IMR-90 (cell line): ENCODE measurements at regions not wholly inside any gene's neighbourhood (a gene's known extent, or its start where the extent isn't known, plus 50 kb on each side); places are given as distances from the start of the nearest gene placed in this dataset.
A peak's percentile ranks its signal among the peaks of the same experiment; 100 is the strongest.

Experiments
- ATAC-seq: fragments of 200-7000 bp; cut with Tn5 transposase; 2 replicates; pipeline ENCODE4 v1.9.1; 2020; ENCODE audit warnings: low read depth, mild to moderate bottlenecking, moderate library complexity
- BruUV-seq: library from RNA; stranded (reverse); fragments of 400-500 nt; replicated peaks from 2 replicates; lab custom pipeline; 2021; lab: Mats Ljungman, UMichigan
- CTCF ChIA-PET: fragments of 300-600 bp; formaldehyde crosslinking; extraction: SDS; loops from one replicate; lab custom pipeline; 2021; ENCODE audit warnings: antibody characterized with exemption; lab: Yijun Ruan, JAX
- POLR2A ChIA-PET: fragments of 300-600 bp; sonication (Branson Sonifier 250); formaldehyde crosslinking; loops from one replicate; lab custom pipeline; 2022; ENCODE audit warnings: antibody characterized with exemption; ENCODE audit not compliant: unreplicated experiment; lab: Charles Lee
- DNase-seq: peaks from one replicate; pipeline ENCODE4 v3.0.0; 2013
- H2AFZ ChIP-seq: replicated peaks from 2 replicates; pipeline ENCODE3; 2013; ENCODE audit warnings: low read length, mild to moderate bottlenecking; ENCODE audit not compliant: poor library complexity
- H2AK5ac ChIP-seq: 2 replicates; pipeline ENCODE4 v1.6.1; 2013; ENCODE audit warnings: low read depth, low read length, inconsistent platforms
- H2AK9ac ChIP-seq: replicated peaks from 2 replicates; pipeline ENCODE3; 2013; ENCODE audit warnings: mild to moderate bottlenecking, low read depth, low read length, moderate library complexity; ENCODE audit not compliant: poor library complexity
- H2BK120ac ChIP-seq: 2 replicates; pipeline ENCODE4 v1.6.1; 2013; ENCODE audit warnings: low read depth, low read length, inconsistent platforms
- H2BK15ac ChIP-seq: 3 replicates; pipeline ENCODE4 v1.6.1; 2013; ENCODE audit warnings: low read depth, low read length, inconsistent platforms
- H2BK20ac ChIP-seq: 2 replicates; pipeline ENCODE4 v1.6.1; 2013; ENCODE audit warnings: low read depth, mild to moderate bottlenecking, inconsistent platforms, low read length, moderate library complexity
- H2BK5ac ChIP-seq: 2 replicates; pipeline ENCODE4 v1.6.1; 2013; ENCODE audit warnings: mild to moderate bottlenecking, low read depth, low read length, inconsistent platforms; ENCODE audit not compliant: poor library complexity, severe bottlenecking
- H3K14ac ChIP-seq: replicated peaks from 2 replicates; pipeline ENCODE4 v1.6.1; 2013; ENCODE audit warnings: low read depth, low read length, inconsistent platforms
- H3K18ac ChIP-seq: 2 replicates; pipeline ENCODE4 v1.6.1; 2013; ENCODE audit warnings: low read depth, low read length, control low read depth
- H3K23ac ChIP-seq: 2 replicates; pipeline ENCODE4 v1.6.1; 2013; ENCODE audit warnings: low read depth, low read length, inconsistent platforms
- H3K27ac ChIP-seq: 2 replicates; pipeline ENCODE4 v1.5.1; 2013; ENCODE audit warnings: mild to moderate bottlenecking, control low read depth, low read length; ENCODE audit not compliant: insufficient read depth
- H3K27me3 ChIP-seq: 2 replicates; pipeline ENCODE4 v1.6.1; 2013; ENCODE audit warnings: low read length; ENCODE audit not compliant: control insufficient read depth, insufficient read depth
- H3K36me3 ChIP-seq: 2 replicates; pipeline ENCODE4 v1.6.1; 2013; ENCODE audit warnings: low read length, mixed read lengths; ENCODE audit not compliant: control insufficient read depth, insufficient read depth
- H3K4ac ChIP-seq: 2 replicates; pipeline ENCODE4 v1.6.1; 2013; ENCODE audit warnings: low read depth, low read length, inconsistent platforms
- H3K4me1 ChIP-seq: 2 replicates; pipeline ENCODE4 v1.6.1; 2013; ENCODE audit warnings: low read length, mixed read lengths; ENCODE audit not compliant: control insufficient read depth, insufficient read depth
- H3K4me2 ChIP-seq: 2 replicates; pipeline ENCODE4 v1.6.1; 2013; ENCODE audit warnings: low read depth, mild to moderate bottlenecking, control low read depth, low read length, moderate library complexity
- H3K4me3 ChIP-seq: 2 replicates; pipeline ENCODE4 v1.5.1; 2013; ENCODE audit warnings: low read depth, mild to moderate bottlenecking, control low read depth, low read length, moderate library complexity; ENCODE audit not compliant: insufficient read depth
- H3K56ac ChIP-seq: 2 replicates; pipeline ENCODE4 v1.6.1; 2013; ENCODE audit warnings: low read length, inconsistent platforms; ENCODE audit not compliant: insufficient read depth; ENCODE audit errors: extremely low read depth
- H3K79me1 ChIP-seq, 2 experiments: 2 replicates each; pipeline ENCODE4 v1.6.1; 2013; ENCODE audit warnings: low read length in 2 of 2, inconsistent platforms in 1 of 2, low read depth in 1 of 2
- H3K9ac ChIP-seq: 2 replicates; pipeline ENCODE4 v1.6.1; 2013; ENCODE audit warnings: low read depth, low read length, control low read depth
- H3K9me1 ChIP-seq: 2 replicates; pipeline ENCODE4 v1.6.1; 2013; ENCODE audit warnings: low read length, inconsistent platforms; ENCODE audit not compliant: insufficient read depth
- H3K9me3 ChIP-seq: 2 replicates; pipeline ENCODE4 v1.6.1; 2013; ENCODE audit warnings: low read length; ENCODE audit not compliant: control insufficient read depth, insufficient read depth
- H4K20me1 ChIP-seq: 2 replicates; pipeline ENCODE4 v1.6.1; 2013; ENCODE audit warnings: low read length, inconsistent platforms; ENCODE audit not compliant: insufficient read depth
- H4K5ac ChIP-seq: 2 replicates; pipeline ENCODE4 v1.6.1; 2013; ENCODE audit warnings: mild to moderate bottlenecking, low read depth, low read length, control low read depth
- H4K8ac ChIP-seq, 2 experiments: 2 replicates each; pipeline ENCODE4 v1.6.1; 2013; ENCODE audit warnings: low read depth in 2 of 2, low read length in 2 of 2, control low read depth in 1 of 2, inconsistent platforms in 1 of 2
- H4K91ac ChIP-seq: 2 replicates; pipeline ENCODE4 v1.6.1; 2013; ENCODE audit warnings: low read depth, low read length, inconsistent platforms; ENCODE audit not compliant: insufficient read depth
- BHLHE40 ChIP-seq: fragments of 150-350 bp; IDR thresholded peaks from 2 replicates; pipeline ENCODE4 v1.6.1; 2016; ENCODE audit warnings: mild to moderate bottlenecking, low read depth, low read length
- CEBPB ChIP-seq: IDR thresholded peaks from 2 replicates; pipeline ENCODE4 v1.6.1; 2012; ENCODE audit warnings: low read depth, low read length, improper control_type of control experiment
- CHD1 ChIP-seq: IDR thresholded peaks from 2 replicates; pipeline ENCODE4 v1.6.1; 2012; ENCODE audit warnings: low read depth, low read length, improper control_type of control experiment
- CTCF ChIP-seq: conservative IDR thresholded peaks from 2 replicates; pipeline ENCODE4 v1.5.1; 2012; ENCODE audit warnings: mild to moderate bottlenecking, low read depth, low read length, improper control_type of control experiment
- FOS ChIP-seq: fragments of 150-350 bp; IDR thresholded peaks from 2 replicates; pipeline ENCODE4 v1.6.1; 2016; ENCODE audit warnings: low read depth, low read length
- MAFK ChIP-seq: IDR thresholded peaks from 2 replicates; pipeline ENCODE4 v1.6.1; 2012; ENCODE audit warnings: low read depth, low read length, improper control_type of control experiment
- MAZ ChIP-seq: IDR thresholded peaks from 2 replicates; pipeline ENCODE4 v1.6.1; 2012; ENCODE audit warnings: low read depth, mild to moderate bottlenecking, low read length, improper control_type of control experiment, moderate library complexity, borderline replicate concordance
- MXI1 ChIP-seq: IDR thresholded peaks from 2 replicates; pipeline ENCODE4 v1.6.1; 2012; ENCODE audit warnings: low read depth, mild to moderate bottlenecking, low read length, moderate library complexity, borderline replicate concordance
- NFE2L2 ChIP-seq: fragments of 150-350 bp; IDR thresholded peaks from 2 replicates; pipeline ENCODE4 v1.6.1; 2016; ENCODE audit warnings: low read depth, mild to moderate bottlenecking, low read length
- POLR2A ChIP-seq: IDR thresholded peaks from 2 replicates; pipeline ENCODE4 v1.6.1; 2012; ENCODE audit warnings: mild to moderate bottlenecking, low read depth, low read length
- RAD21 ChIP-seq: IDR thresholded peaks from 2 replicates; pipeline ENCODE4 v1.6.1; 2012; ENCODE audit warnings: low read length, improper control_type of control experiment
- RCOR1 ChIP-seq: IDR thresholded peaks from 2 replicates; pipeline ENCODE4 v1.6.1; 2012; ENCODE audit warnings: mild to moderate bottlenecking, low read length, improper control_type of control experiment; ENCODE audit not compliant: insufficient replicate concordance
- RFX5 ChIP-seq: IDR thresholded peaks from 2 replicates; pipeline ENCODE4 v1.8.0; 2012; ENCODE audit warnings: low read depth, mild to moderate bottlenecking, low read length, moderate library complexity
- SMC3 ChIP-seq: fragments of 150-350 bp; IDR thresholded peaks from 2 replicates; pipeline ENCODE4 v1.6.1; 2016; ENCODE audit warnings: low read depth, mild to moderate bottlenecking, antibody characterized with exemption, low read length, moderate library complexity
- USF2 ChIP-seq: fragments of 150-350 bp; IDR thresholded peaks from 2 replicates; pipeline ENCODE4 v1.6.1; 2017; ENCODE audit warnings: mild to moderate bottlenecking, antibody characterized with exemption, low read length, low read depth
- WGBS, 2 experiments: methylation state at CpG; one replicate each; pipeline versions ENCODE4 v1.1.5 to v1.1.7; 2013; ENCODE audit warnings: missing lambda C conversion rate in 2 of 2; ENCODE audit not compliant: insufficient read length in 1 of 2; ENCODE audit errors: extremely low coverage in 2 of 2; 5-methylcytosine and 5-hydroxymethylcytosine counted together
- dilution Hi-C: fragments of 300-500 bp; cut with HindIII; formaldehyde crosslinking; loops from one replicate; pipeline ENCODE4 v1.14.3; 2018; ENCODE audit warnings: low sequenced_read_pairs; ENCODE audit not compliant: unreplicated experiment
- in situ Hi-C: fragments of 300-500 bp; cut with MboI; formaldehyde crosslinking; loops from 3 replicates; pipeline ENCODE4 v1.14.3; 2019; ENCODE audit warnings: low sequenced_read_pairs, inconsistent platforms, mixed read lengths
- intact Hi-C: fragments of 100-400 bp; cut with micrococcal nuclease; formaldehyde crosslinking; loops from 2 replicates; pipeline ENCODE4 v1.10.0; 2022
- TF ChIP-seq, protein P1 (sequence below): fragments of 150-350 bp; IDR thresholded peaks from 2 replicates; pipeline ENCODE4 v1.6.1; 2016; ENCODE audit warnings: low read depth, mild to moderate bottlenecking, low read length, moderate library complexity, borderline replicate concordance

DNA sequence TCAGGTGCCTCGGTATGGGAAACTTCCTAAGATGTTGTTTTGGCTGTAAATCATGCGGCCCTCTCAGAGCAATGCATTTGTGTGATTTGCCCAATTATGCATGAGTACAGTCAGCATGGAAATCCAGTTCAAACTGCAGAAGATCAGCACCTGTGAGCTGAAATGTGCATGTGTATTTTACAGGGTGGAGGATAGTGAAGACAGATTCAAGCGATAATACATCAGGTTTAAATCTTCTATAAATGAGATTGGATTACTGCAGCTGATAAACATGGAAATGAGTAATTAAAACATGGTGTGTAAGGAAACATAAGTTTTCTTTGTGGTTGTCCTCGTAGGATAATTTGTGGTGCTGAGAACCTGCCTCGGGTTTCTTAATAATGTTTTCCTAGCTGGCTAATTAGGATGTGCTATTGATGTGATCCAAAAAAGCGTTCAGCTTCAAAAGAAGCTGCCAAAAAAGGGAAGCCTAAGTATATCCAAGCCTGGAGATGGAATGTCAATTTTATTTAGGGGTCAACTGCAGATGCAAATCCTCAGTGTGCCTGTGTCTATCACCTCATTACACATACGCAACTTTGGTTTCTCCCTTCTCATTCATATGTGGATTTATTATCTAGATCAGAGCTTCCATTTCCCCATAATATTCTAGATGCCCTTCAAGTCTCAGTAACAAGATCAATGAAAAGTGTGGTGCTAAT, 117.1 kb upstream of the CCDC28A start:
- Histone ChIP-seq H3K79me1 (peaks cover 12 to 34% of the 10 kb centered on the region in 2 experiments), H2AFZ (no peak overlapping the region), H3K9me3 (no peaks in the 10 kb centered on the region), H2AK5ac (no peak overlapping the region; the same call in 1 of the 2 replicates), H3K27me3 (no peaks in the 10 kb centered on the region), H4K20me1 (no peaks in the 10 kb centered on the region), H4K8ac (peak overlapping the region in 1 of 2 experiments; percentile 50; a peak in 1 of 4 replicates), H3K4me1 (peaks cover 2% of the 10 kb centered on the region; the same call in 1 of the 2 replicates), H3K4me3 (no peak overlapping the region), H2BK15ac (no peak overlapping the region), H3K14ac (no peak overlapping the region), H3K56ac (no peak overlapping the region), H3K4ac (no peak overlapping the region), H3K18ac (no peak overlapping the region), H3K36me3 (no peaks in the 10 kb centered on the region), H3K23ac (no peak overlapping the region), H3K9me1 (peaks cover 4% of the 10 kb centered on the region; the same call in 1 of the 2 replicates), H2AK9ac (no peak overlapping the region), H3K9ac (no peak overlapping the region), H4K91ac (no peak overlapping the region), H3K27ac (no peak overlapping the region), H2BK120ac (no peak overlapping the region), H2BK5ac (no peak overlapping the region), H4K5ac (no peak overlapping the region), H3K4me2 (no peak overlapping the region), H2BK20ac (no peak overlapping the region)
- POLR2A ChIA-PET = no interaction called here
- dilution Hi-C loops (no loop called here), in situ Hi-C loops (no loop called here), intact Hi-C loops (no loop called here)
- ATAC-seq (no peak), DNase-seq (no peak)
- TF ChIP-seq, protein P1, sequence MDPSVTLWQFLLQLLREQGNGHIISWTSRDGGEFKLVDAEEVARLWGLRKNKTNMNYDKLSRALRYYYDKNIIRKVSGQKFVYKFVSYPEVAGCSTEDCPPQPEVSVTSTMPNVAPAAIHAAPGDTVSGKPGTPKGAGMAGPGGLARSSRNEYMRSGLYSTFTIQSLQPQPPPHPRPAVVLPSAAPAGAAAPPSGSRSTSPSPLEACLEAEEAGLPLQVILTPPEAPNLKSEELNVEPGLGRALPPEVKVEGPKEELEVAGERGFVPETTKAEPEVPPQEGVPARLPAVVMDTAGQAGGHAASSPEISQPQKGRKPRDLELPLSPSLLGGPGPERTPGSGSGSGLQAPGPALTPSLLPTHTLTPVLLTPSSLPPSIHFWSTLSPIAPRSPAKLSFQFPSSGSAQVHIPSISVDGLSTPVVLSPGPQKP = no peak
- TF ChIP-seq CEBPB (no peak), BHLHE40 (no peak), FOS (no peak), RAD21 (no peak), SMC3 (no peak), MXI1 (no peak), MAFK (no peak), RFX5 (no peak), NFE2L2 (no peak), MAZ (no peak), USF2 (no peak), CTCF (no peak), CHD1 (no peak), RCOR1 (no peak), POLR2A (no peak)
- BruUV-seq = no TSS peak
- 72% methylated on average over 3 of the region's 7 CpGs; no CpG with 5 or more reads in 1 of the 2 experiments for WGBS, 2 experiments
- CTCF ChIA-PET = interaction anchor here (0.8 kb wide), 1 partner anchor 9 kb away, joined by 3 read pairs; no protein-coding TSS in a partner anchor
